CD4-positive, alpha-beta T cell (primary cell): ENCODE measurements at regions not wholly inside any gene's neighbourhood (a gene's known extent, or its start where the extent isn't known, plus 50 kb on each side); places are given as distances from the start of the nearest gene placed in this dataset.

ENCODE experiments used
- ATAC-seq: fragments of 200-7000 bp; cut with Tn5 transposase; one replicate; pipeline ENCODE4 v1.10.0; 2022; ENCODE audit warnings: mild to moderate bottlenecking; ENCODE audit not compliant: poor library complexity
- CTCF ChIA-PET: fragments of 350-600 bp; sonication (Branson Sonifier 250); formaldehyde crosslinking; loops from one replicate; lab custom pipeline; 2021; ENCODE audit warnings: antibody characterized with exemption, inconsistent platforms; lab: Charles Lee
- POLR2A ChIA-PET: fragments of 350-600 bp; sonication (Branson Sonifier 250); formaldehyde crosslinking; loops from one replicate; lab custom pipeline; 2021; ENCODE audit warnings: antibody characterized with exemption, inconsistent platforms; lab: Charles Lee
- DNase-seq, 14 experiments: peaks; one replicate each; pipeline ENCODE4 v3.0.0-alpha.2; 2013 to 2020; ENCODE audit warnings: mixed read lengths in 2 of 14
- H3K27ac ChIP-seq, 2 donors: one replicate each; pipeline versions ENCODE4 v1.5.1 to v1.7.0; 2013; ENCODE audit warnings: low read length in 2 of 2, low read depth in 1 of 2, mild to moderate bottlenecking in 1 of 2
- H3K27me3 ChIP-seq, 2 experiments: 1 replicate in 1 of 2; 2 replicates in 1 of 2; pipeline versions ENCODE4 v1.6.1 to v1.7.0; 2013; ENCODE audit warnings: low read length in 2 of 2, control low read depth in 1 of 2, mild to moderate bottlenecking in 1 of 2, moderate library complexity in 1 of 2; ENCODE audit not compliant: insufficient read depth in 2 of 2, control insufficient read depth in 1 of 2
- H3K36me3 ChIP-seq: one replicate; pipeline ENCODE4 v1.6.1; 2013; ENCODE audit warnings: low read length, control low read depth; ENCODE audit not compliant: insufficient read depth
- H3K4me1 ChIP-seq: one replicate; pipeline ENCODE4 v1.6.1; 2013; ENCODE audit warnings: low read length, control low read depth; ENCODE audit not compliant: insufficient read depth
- H3K4me3 ChIP-seq: one replicate; pipeline ENCODE4 v1.5.1; 2013; ENCODE audit warnings: mild to moderate bottlenecking, low read length, moderate library complexity
- H3K9me3 ChIP-seq, 2 experiments: 1 replicate in 1 of 2; 2 replicates in 1 of 2; pipeline versions ENCODE4 v1.6.1 to v1.7.0; 2013; ENCODE audit warnings: low read length in 2 of 2, mild to moderate bottlenecking in 2 of 2, control low read depth in 1 of 2, moderate library complexity in 1 of 2; ENCODE audit not compliant: control insufficient read depth in 1 of 2, insufficient read depth in 1 of 2
- H3K27ac Mint-ChIP-seq: one replicate; pipeline ENCODE4 v1.8.0; 2020; ENCODE audit warnings: mixed read lengths
- H3K27me3 Mint-ChIP-seq: one replicate; pipeline ENCODE4 v1.8.0; 2021; ENCODE audit warnings: mixed read lengths
- H3K36me3 Mint-ChIP-seq: one replicate; pipeline ENCODE4 v1.8.0; 2021; ENCODE audit warnings: low read depth, mixed read lengths
- H3K4me1 Mint-ChIP-seq: one replicate; pipeline ENCODE4 v1.8.0; 2021; ENCODE audit warnings: low read depth, mixed read lengths
- H3K4me3 Mint-ChIP-seq: one replicate; pipeline ENCODE4 v1.8.0; 2020; ENCODE audit warnings: mild to moderate bottlenecking, mixed read lengths
- H3K9me3 Mint-ChIP-seq: one replicate; pipeline ENCODE4 v1.8.0; 2020; ENCODE audit warnings: mixed read lengths
- intact Hi-C, 2 experiments: fragments of 100-400 bp; cut with DNase I in 1 of 2; cut with micrococcal nuclease in 1 of 2; formaldehyde crosslinking; loops; one replicate each; pipeline versions ENCODE4 v1.15.1 to v1.9.0; 2023 to 2025; cut with DNase I, micrococcal nuclease
- TF ChIP-seq, protein P1 (sequence below): fragments of 200-600 bp; IDR thresholded peaks from one replicate; pipeline ENCODE4 v1.8.0; 2022; ENCODE audit warnings: antibody characterized with exemption, mild to moderate bottlenecking

DNA sequence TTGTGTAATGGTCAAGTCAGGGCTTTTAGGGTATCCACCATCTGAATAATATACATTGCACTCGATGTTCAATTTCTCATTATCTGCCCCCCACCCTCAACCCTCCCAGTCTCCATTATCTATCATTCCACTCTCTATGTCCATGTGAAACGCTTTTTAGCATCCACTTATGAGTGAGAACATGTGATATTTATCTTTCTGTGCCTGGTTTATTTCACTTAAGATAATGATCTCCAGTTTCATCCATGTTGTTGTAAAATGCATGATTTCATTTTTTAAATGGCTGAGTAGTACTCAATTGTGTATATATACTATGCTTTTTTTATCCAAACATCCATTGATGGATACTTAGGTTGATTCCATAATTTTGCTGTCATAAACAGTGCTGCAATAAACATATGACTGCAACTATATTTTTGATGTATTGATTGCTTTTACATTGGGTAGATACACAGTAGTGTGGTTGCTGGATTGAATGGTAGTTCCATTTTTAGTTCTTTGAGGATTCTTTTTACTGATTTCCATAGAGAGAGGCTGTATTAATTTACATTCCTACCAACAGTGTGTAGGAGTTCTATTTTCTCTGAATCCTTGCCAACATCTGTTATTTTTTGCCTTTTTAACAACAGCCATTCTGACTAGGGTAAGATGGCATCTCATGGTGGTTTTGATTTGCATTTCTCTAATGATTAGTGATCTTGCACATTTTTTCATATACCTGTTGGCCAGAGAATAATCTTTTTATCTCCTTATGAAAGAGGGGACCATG lies 332.9 kb upstream of the TGFBR2 start:
- H3K27me3 Mint-ChIP-seq, result no peaks in the 10 kb centered on the region
- H3K9me3 Mint-ChIP-seq, result peaks cover under 1% of the 10 kb centered on the region
- DNase-seq (no peak), ATAC-seq (no peak)
- H3K4me3 Mint-ChIP-seq, result no peak overlapping the region
- ChIA-PET CTCF (no interaction called here), POLR2A (no interaction called here)
- H3K36me3 ChIP-seq, result no peaks in the 10 kb centered on the region
- H3K4me1 ChIP-seq, result no peaks in the 10 kb centered on the region
- intact Hi-C loops, result no loop called here
- no peaks in the 10 kb centered on the region for H3K27me3 ChIP-seq
- TF ChIP-seq, protein P1, sequence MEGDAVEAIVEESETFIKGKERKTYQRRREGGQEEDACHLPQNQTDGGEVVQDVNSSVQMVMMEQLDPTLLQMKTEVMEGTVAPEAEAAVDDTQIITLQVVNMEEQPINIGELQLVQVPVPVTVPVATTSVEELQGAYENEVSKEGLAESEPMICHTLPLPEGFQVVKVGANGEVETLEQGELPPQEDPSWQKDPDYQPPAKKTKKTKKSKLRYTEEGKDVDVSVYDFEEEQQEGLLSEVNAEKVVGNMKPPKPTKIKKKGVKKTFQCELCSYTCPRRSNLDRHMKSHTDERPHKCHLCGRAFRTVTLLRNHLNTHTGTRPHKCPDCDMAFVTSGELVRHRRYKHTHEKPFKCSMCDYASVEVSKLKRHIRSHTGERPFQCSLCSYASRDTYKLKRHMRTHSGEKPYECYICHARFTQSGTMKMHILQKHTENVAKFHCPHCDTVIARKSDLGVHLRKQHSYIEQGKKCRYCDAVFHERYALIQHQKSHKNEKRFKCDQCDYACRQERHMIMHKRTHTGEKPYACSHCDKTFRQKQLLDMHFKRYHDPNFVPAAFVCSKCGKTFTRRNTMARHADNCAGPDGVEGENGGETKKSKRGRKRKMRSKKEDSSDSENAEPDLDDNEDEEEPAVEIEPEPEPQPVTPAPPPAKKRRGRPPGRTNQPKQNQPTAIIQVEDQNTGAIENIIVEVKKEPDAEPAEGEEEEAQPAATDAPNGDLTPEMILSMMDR, result no peak
- no peaks in the 10 kb centered on the region for H3K36me3 Mint-ChIP-seq
- H3K9me3 ChIP-seq, result no peaks in the 10 kb centered on the region
- H3K4me3 ChIP-seq, result no peak overlapping the region
- no peak overlapping the region for H3K27ac ChIP-seq
- H3K4me1 Mint-ChIP-seq, result no peaks in the 10 kb centered on the region
- no peak overlapping the region for H3K27ac Mint-ChIP-seq

DNA sequence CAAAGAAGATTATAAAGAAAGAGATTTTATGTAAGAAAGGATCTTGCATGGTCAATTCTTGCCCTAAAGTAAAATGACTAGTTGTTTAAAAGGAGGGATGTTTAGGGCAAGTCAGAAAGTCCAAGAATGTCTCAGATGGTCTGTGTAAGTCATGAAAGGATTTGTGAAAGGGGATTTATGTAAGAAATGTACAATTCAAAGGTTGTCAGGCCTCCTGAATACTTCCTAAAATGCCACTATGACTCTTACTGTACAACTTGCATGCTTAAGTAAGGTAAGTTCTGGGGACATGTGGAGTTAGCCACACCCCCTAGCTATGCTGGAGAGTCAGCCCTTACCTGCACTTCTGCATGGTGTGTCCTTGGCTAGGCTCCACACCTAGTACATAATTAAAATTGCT lies 328.9 kb upstream of the TGFBR2 start:
- POLR2A ChIA-PET, result no interaction called here
- DNase-seq, result no peak
- intact Hi-C loops, result no loop called here
- peaks cover 2% of the 10 kb centered on the region for H3K9me3 Mint-ChIP-seq
- H3K27ac ChIP-seq, result no peak overlapping the region
- H3K27me3 ChIP-seq, result no peaks in the 10 kb centered on the region
- no peak overlapping the region for H3K27ac Mint-ChIP-seq
- no peaks in the 10 kb centered on the region for H3K27me3 Mint-ChIP-seq
- H3K36me3 Mint-ChIP-seq, result no peaks in the 10 kb centered on the region
- no peaks in the 10 kb centered on the region for H3K36me3 ChIP-seq
- CTCF ChIA-PET, result no interaction called here
- no peak overlapping the region for H3K4me3 Mint-ChIP-seq
- no peak for ATAC-seq
- TF ChIP-seq, protein P1, result no peak
- H3K9me3 ChIP-seq, result no peaks in the 10 kb centered on the region
- no peak overlapping the region for H3K4me3 ChIP-seq
- H3K4me1 Mint-ChIP-seq, result no peaks in the 10 kb centered on the region
- no peaks in the 10 kb centered on the region for H3K4me1 ChIP-seq

DNA sequence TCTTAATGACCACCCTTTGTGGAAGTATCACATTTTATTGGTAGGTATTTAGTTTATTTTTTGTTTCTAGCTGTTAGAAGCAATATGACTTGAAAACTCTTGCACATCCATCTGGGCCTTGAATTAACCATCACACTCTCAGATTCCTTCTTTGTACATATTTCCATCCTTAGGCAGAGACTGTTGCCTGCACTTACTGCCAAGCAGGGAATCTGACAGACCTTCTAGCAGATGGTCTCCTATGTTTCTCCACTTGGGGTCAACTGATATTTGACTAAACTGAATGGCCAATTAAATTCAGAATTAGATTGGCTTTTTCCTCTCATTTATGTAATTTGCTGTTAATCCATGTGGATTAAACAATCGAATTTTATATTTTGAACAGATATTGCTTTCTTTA lies 324.9 kb upstream of the TGFBR2 start:
- intact Hi-C loops, result no loop called here
- Mint-ChIP-seq H3K27me3 (no peaks in the 10 kb centered on the region), H3K9me3 (peaks cover 2% of the 10 kb centered on the region), H3K4me1 (no peaks in the 10 kb centered on the region), H3K27ac (no peak overlapping the region), H3K36me3 (no peaks in the 10 kb centered on the region), H3K4me3 (no peak overlapping the region)
- no peaks in the 10 kb centered on the region for H3K36me3 ChIP-seq
- no peak overlapping the region for H3K4me3 ChIP-seq
- H3K27me3 ChIP-seq, result no peaks in the 10 kb centered on the region
- ChIA-PET CTCF (interaction anchor here (0.7 kb wide), 1 partner anchor 21 kb away, joined by 4 read pairs; no protein-coding TSS in a partner anchor), POLR2A (no interaction called here)
- TF ChIP-seq, protein P1, result no peak
- no peak overlapping the region for H3K27ac ChIP-seq
- H3K4me1 ChIP-seq, result no peaks in the 10 kb centered on the region
- DNase-seq (no peak), ATAC-seq (no peak)
- no peaks in the 10 kb centered on the region for H3K9me3 ChIP-seq
